SK-N-SH (cell line): ENCODE measurements at regions not wholly inside any gene's neighbourhood (a gene's known extent, or its start where the extent isn't known, plus 50 kb on each side); places are given as distances from the start of the nearest gene placed in this dataset.

Source experiments
- SIN3A ChIP-seq: IDR thresholded peaks from 2 replicates; pipeline ENCODE4 v1.6.1; 2012; ENCODE audit warnings: low read depth, mild to moderate bottlenecking, low read length, moderate library complexity, borderline replicate concordance
- TEAD4 ChIP-seq: IDR thresholded peaks from 2 replicates; pipeline ENCODE4 v1.4.0; 2012; ENCODE audit warnings: mild to moderate bottlenecking, borderline replicate concordance; ENCODE audit not compliant: insufficient read depth
- TF ChIP-seq, protein P1 (sequence below): fragments of 200-600 bp; sonication (generic); IDR thresholded peaks from 2 replicates; pipeline ENCODE4 v1.6.1; 2017; ENCODE audit warnings: antibody characterized with exemption, mild to moderate bottlenecking, moderate library complexity
- TF ChIP-seq, protein P2 (sequence below): IDR thresholded peaks from 2 replicates; pipeline ENCODE4 v1.4.0; 2012; ENCODE audit warnings: low read depth, borderline replicate concordance

GRCh38 chr2:21793461-21793860 lies 669.7 kb downstream of the TDRD15 start:
- TF ChIP-seq, protein P1, sequence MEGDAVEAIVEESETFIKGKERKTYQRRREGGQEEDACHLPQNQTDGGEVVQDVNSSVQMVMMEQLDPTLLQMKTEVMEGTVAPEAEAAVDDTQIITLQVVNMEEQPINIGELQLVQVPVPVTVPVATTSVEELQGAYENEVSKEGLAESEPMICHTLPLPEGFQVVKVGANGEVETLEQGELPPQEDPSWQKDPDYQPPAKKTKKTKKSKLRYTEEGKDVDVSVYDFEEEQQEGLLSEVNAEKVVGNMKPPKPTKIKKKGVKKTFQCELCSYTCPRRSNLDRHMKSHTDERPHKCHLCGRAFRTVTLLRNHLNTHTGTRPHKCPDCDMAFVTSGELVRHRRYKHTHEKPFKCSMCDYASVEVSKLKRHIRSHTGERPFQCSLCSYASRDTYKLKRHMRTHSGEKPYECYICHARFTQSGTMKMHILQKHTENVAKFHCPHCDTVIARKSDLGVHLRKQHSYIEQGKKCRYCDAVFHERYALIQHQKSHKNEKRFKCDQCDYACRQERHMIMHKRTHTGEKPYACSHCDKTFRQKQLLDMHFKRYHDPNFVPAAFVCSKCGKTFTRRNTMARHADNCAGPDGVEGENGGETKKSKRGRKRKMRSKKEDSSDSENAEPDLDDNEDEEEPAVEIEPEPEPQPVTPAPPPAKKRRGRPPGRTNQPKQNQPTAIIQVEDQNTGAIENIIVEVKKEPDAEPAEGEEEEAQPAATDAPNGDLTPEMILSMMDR, result no peak
- TF ChIP-seq SIN3A (no peak), TEAD4 (no peak)
- TF ChIP-seq, protein P2, sequence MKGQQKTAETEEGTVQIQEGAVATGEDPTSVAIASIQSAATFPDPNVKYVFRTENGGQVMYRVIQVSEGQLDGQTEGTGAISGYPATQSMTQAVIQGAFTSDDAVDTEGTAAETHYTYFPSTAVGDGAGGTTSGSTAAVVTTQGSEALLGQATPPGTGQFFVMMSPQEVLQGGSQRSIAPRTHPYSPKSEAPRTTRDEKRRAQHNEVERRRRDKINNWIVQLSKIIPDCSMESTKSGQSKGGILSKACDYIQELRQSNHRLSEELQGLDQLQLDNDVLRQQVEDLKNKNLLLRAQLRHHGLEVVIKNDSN, result no peak
